Activated CD4-positive, alpha-beta T cell treated with anti-CD3 and anti-CD28 coated beads, Interleukin-2, amount 10 ng/mL, durations not matched to agents 7 days and 5 days (primary cell): ENCODE measurements at regions not wholly inside any gene's neighbourhood (a gene's known extent, or its start where the extent isn't known, plus 50 kb on each side); places are given as distances from the start of the nearest gene placed in this dataset.
"Not testable (repeated sequence)": the region's sequence is repeated elsewhere in the genome, so short reads cannot be mapped to it uniquely, and the experiment has no call there.

Experiments used
- CTCF ChIA-PET: fragments of 350-600 bp; sonication (Branson Sonifier 250); formaldehyde crosslinking; loops from one replicate; lab custom pipeline; 2021; ENCODE audit warnings: antibody characterized with exemption; lab: Charles Lee
- POLR2A ChIA-PET: fragments of 350-600 bp; sonication (Branson Sonifier 250); formaldehyde crosslinking; loops from one replicate; lab custom pipeline; 2021; ENCODE audit warnings: antibody characterized with exemption; lab: Charles Lee
- DNase-seq: peaks from one replicate; pipeline ENCODE4 v3.0.0-alpha.2; 2020
- H3K27ac Mint-ChIP-seq: one replicate; pipeline ENCODE4 v1.8.0; 2021; ENCODE audit warnings: mild to moderate bottlenecking, moderate library complexity, mixed read lengths
- H3K27me3 Mint-ChIP-seq: one replicate; pipeline ENCODE4 v1.8.0; 2021; ENCODE audit warnings: mixed read lengths
- H3K36me3 Mint-ChIP-seq: one replicate; pipeline ENCODE4 v1.8.0; 2021; ENCODE audit warnings: low read depth, mixed read lengths
- H3K4me1 Mint-ChIP-seq: one replicate; pipeline ENCODE4 v1.8.0; 2021; ENCODE audit warnings: mixed read lengths
- H3K4me3 Mint-ChIP-seq: one replicate; pipeline ENCODE4 v1.8.0; 2021; ENCODE audit warnings: mild to moderate bottlenecking, moderate library complexity, mixed read lengths
- H3K9me3 Mint-ChIP-seq: one replicate; pipeline ENCODE4 v1.8.0; 2021; ENCODE audit warnings: mixed read lengths

GRCh38 chr21:10400622-10401361, 120.6 kb upstream of the TPTE start:
- CTCF ChIA-PET, H3K27ac Mint-ChIP-seq, H3K4me3 Mint-ChIP-seq, POLR2A ChIA-PET, H3K27me3 Mint-ChIP-seq, H3K36me3 Mint-ChIP-seq, DNase-seq, H3K4me1 Mint-ChIP-seq: not testable (repeated sequence)
- peaks cover 11% of the 10 kb centered on the region for H3K9me3 Mint-ChIP-seq

DNA sequence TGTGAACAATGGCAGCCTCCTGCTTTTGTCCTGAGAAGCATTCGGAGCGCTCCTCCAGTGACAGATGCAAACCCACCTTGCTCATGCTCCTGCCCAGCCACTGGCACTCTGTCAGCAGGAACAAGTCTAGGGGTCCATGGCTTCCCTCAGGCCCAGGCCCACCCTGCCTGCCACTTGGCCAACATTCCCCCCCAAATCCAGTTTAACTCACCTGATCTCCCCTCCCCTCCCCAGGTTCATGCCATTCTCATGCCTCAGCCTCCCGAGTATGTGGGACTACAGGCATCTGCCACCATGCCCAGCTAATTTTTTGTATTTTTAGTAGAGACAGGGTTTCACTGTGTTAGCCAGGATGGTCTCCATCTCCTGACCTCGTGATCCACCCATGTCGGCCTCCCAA, 118.9 kb upstream of the TPTE start:
- H3K27ac Mint-ChIP-seq, H3K4me1 Mint-ChIP-seq, POLR2A ChIA-PET, DNase-seq, H3K36me3 Mint-ChIP-seq, CTCF ChIA-PET, H3K4me3 Mint-ChIP-seq, H3K27me3 Mint-ChIP-seq: not testable (repeated sequence)
- H3K9me3 Mint-ChIP-seq = peaks cover 13% of the 10 kb centered on the region

- H3K36me3 Mint-ChIP-seq, H3K27ac Mint-ChIP-seq, H3K4me1 Mint-ChIP-seq, CTCF ChIA-PET, H3K27me3 Mint-ChIP-seq, H3K4me3 Mint-ChIP-seq, DNase-seq, POLR2A ChIA-PET: not testable (repeated sequence)
- H3K9me3 Mint-ChIP-seq = peaks cover 11% of the 10 kb centered on the region
Observed at GRCh38 chr21:10405331-10405730, 116.1 kb upstream of the TPTE start.

- H3K36me3 Mint-ChIP-seq, H3K4me3 Mint-ChIP-seq, H3K9me3 Mint-ChIP-seq, POLR2A ChIA-PET, DNase-seq, H3K27ac Mint-ChIP-seq, H3K4me1 Mint-ChIP-seq, H3K27me3 Mint-ChIP-seq, CTCF ChIA-PET: not testable (repeated sequence)
Observed at GRCh38 chr21:10409786-10410185, 111.6 kb upstream of the TPTE start.

DNA sequence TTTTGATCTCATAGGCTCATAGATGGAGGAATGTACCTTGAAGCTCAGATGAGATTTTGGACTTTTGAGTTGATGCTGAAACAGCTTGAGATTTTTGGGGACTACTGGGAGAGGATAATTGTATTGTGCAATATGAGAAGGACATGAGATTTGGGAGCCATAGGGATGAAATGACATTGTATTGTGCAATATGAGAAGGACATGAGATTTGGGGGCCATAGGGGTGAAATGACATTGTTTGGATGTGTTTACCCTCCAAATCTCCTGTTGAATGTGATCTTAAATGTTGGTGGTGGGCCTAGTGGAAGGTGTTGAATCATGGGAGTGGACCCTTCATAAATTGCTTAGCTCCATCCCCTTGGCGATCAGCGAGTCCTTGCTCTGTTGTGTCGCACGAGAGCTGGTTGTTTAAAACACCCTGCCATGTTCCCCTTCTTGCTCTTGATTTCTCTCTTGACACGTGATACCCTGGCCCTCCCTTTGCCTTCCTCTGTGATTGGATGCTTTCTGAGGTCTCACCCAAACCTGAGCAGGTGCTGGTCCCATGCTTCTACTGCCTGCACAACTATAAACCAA, 110.9 kb upstream of the TPTE start:
- POLR2A ChIA-PET, H3K27ac Mint-ChIP-seq, H3K4me1 Mint-ChIP-seq, H3K9me3 Mint-ChIP-seq, DNase-seq, CTCF ChIA-PET, H3K27me3 Mint-ChIP-seq, H3K4me3 Mint-ChIP-seq, H3K36me3 Mint-ChIP-seq: not testable (repeated sequence)

GRCh38 chr21:10411776-10412526, 109.4 kb upstream of the TPTE start:
- CTCF ChIA-PET, H3K9me3 Mint-ChIP-seq, DNase-seq, POLR2A ChIA-PET, H3K36me3 Mint-ChIP-seq, H3K4me1 Mint-ChIP-seq, H3K27ac Mint-ChIP-seq, H3K4me3 Mint-ChIP-seq, H3K27me3 Mint-ChIP-seq: not testable (repeated sequence)

DNA sequence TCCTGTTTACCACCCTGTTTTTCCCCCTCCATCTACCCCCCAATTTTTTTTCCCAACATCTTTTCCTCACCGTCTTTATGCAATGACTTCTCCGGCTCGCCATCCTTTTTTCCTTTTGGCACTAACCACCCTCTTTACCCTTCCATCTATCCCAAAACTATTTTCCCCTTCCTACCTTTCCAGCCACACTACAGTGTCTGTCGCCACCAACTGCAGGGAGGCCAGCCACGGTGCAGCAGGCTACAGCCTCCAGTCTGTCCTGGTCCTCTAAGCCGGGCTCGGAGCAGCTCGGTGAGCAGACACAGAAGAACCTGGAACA, 108.5 kb upstream of the TPTE start:
- H3K27ac Mint-ChIP-seq, DNase-seq, CTCF ChIA-PET, POLR2A ChIA-PET, H3K4me1 Mint-ChIP-seq, H3K9me3 Mint-ChIP-seq, H3K4me3 Mint-ChIP-seq, H3K27me3 Mint-ChIP-seq, H3K36me3 Mint-ChIP-seq: not testable (repeated sequence)

GRCh38 chr21:10413247-10414120, 107.9 kb upstream of the TPTE start:
- H3K9me3 Mint-ChIP-seq, POLR2A ChIA-PET, DNase-seq, H3K27me3 Mint-ChIP-seq, H3K4me3 Mint-ChIP-seq, H3K36me3 Mint-ChIP-seq, H3K27ac Mint-ChIP-seq, H3K4me1 Mint-ChIP-seq, CTCF ChIA-PET: not testable (repeated sequence)

- H3K9me3 Mint-ChIP-seq, DNase-seq, H3K27ac Mint-ChIP-seq, H3K4me3 Mint-ChIP-seq, H3K27me3 Mint-ChIP-seq, H3K4me1 Mint-ChIP-seq, POLR2A ChIA-PET, H3K36me3 Mint-ChIP-seq: not testable (repeated sequence)
- CTCF ChIA-PET = interaction anchor here (1.1 kb wide), 1 partner anchor 16 kb away, joined by 3 read pairs; no protein-coding TSS in a partner anchor
Observed at GRCh38 chr21:10414121-10414924, 107.1 kb upstream of the TPTE start.

- CTCF ChIA-PET = interaction anchor here (1.1 kb wide), 1 partner anchor 16 kb away, joined by 3 read pairs; no protein-coding TSS in a partner anchor
- H3K27me3 Mint-ChIP-seq, H3K36me3 Mint-ChIP-seq, H3K4me1 Mint-ChIP-seq, DNase-seq, H3K4me3 Mint-ChIP-seq, H3K9me3 Mint-ChIP-seq, POLR2A ChIA-PET, H3K27ac Mint-ChIP-seq: not testable (repeated sequence)
Observed at GRCh38 chr21:10414925-10415254, 106.5 kb upstream of the TPTE start.

- DNase-seq, H3K36me3 Mint-ChIP-seq, H3K27ac Mint-ChIP-seq, H3K27me3 Mint-ChIP-seq, H3K9me3 Mint-ChIP-seq, H3K4me3 Mint-ChIP-seq, H3K4me1 Mint-ChIP-seq, POLR2A ChIA-PET: not testable (repeated sequence)
- CTCF ChIA-PET = interaction anchor here (1.1 kb wide), 1 partner anchor 15 kb away, joined by 3 read pairs; no protein-coding TSS in a partner anchor
Observed at GRCh38 chr21:10415456-10415855, 105.9 kb upstream of the TPTE start.

- H3K27ac Mint-ChIP-seq, H3K36me3 Mint-ChIP-seq, H3K4me1 Mint-ChIP-seq, POLR2A ChIA-PET, H3K4me3 Mint-ChIP-seq, H3K9me3 Mint-ChIP-seq, DNase-seq, CTCF ChIA-PET, H3K27me3 Mint-ChIP-seq: not testable (repeated sequence)
Observed at GRCh38 chr21:10415859-10416258, 105.5 kb upstream of the TPTE start.
